ENCODE measurements at regions not wholly inside any gene's neighbourhood (a gene's known extent, or its start where the extent isn't known, plus 50 kb on each side); places are given as distances from the start of the nearest gene placed in this dataset.

DNA sequence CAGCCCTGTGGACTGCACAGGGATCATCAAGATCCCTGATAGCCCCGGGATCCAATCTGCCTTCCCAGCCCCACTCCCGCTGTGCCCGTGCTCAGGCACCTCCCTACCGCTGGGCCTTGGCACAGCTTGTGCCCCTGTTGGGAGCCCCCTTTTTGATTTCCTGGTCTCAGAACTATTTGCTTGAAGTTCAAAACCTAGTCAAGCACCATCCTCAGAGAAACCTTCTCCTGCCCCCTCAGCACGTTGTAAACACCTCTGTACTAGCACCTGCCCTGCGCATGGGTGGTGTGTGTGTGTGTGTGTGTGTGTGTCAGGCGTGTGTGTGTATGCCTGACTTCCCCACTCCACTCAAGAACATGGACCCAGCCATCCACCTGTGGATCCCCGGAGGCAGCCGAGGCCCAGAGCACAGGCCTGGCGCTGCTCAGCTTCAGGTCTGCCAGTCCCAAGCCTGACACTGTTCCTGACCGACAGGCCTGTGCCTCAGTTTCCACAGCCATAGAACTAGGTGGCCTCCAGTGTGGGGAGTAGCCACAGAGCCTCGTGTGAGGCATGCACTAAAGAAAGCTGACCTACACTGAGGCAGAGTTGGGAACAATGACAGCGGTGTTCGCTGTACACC lies 65.5 kb downstream of the ADRA2C start:
- H3K27me3 Mint-ChIP-seq (ENCODE audit: insufficient read depth, unreplicated experiment), result peaks cover 55% of the 10 kb centered on the region
- TF ChIP-seq, protein P1, sequence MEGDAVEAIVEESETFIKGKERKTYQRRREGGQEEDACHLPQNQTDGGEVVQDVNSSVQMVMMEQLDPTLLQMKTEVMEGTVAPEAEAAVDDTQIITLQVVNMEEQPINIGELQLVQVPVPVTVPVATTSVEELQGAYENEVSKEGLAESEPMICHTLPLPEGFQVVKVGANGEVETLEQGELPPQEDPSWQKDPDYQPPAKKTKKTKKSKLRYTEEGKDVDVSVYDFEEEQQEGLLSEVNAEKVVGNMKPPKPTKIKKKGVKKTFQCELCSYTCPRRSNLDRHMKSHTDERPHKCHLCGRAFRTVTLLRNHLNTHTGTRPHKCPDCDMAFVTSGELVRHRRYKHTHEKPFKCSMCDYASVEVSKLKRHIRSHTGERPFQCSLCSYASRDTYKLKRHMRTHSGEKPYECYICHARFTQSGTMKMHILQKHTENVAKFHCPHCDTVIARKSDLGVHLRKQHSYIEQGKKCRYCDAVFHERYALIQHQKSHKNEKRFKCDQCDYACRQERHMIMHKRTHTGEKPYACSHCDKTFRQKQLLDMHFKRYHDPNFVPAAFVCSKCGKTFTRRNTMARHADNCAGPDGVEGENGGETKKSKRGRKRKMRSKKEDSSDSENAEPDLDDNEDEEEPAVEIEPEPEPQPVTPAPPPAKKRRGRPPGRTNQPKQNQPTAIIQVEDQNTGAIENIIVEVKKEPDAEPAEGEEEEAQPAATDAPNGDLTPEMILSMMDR (IDR thresholded peaks at IDR 0.05; ENCODE audit: unreplicated experiment), result no peak
- H3K4me3 Mint-ChIP-seq (ENCODE audit: unreplicated experiment), result no peak overlapping the region
- no peak for DNase-seq (ENCODE audit: unreplicated experiment)
- no peaks in the 10 kb centered on the region for H3K36me3 Mint-ChIP-seq (ENCODE audit: insufficient read depth, unreplicated experiment)
- BruUV-seq (replicated peaks), result no TSS peak
- H3K9me3 Mint-ChIP-seq (ENCODE audit: unreplicated experiment), result no peaks in the 10 kb centered on the region
- CTCF ChIA-PET, result no interaction called here
- no peak overlapping the region for H3K27ac Mint-ChIP-seq (ENCODE audit: low read depth, unreplicated experiment)
- intact Hi-C loops (cut with micrococcal nuclease), result no loop called here
- POLR2A ChIA-PET, result no interaction called here
- no peaks in the 10 kb centered on the region for H3K4me1 Mint-ChIP-seq (ENCODE audit: insufficient read depth, unreplicated experiment)

DNA sequence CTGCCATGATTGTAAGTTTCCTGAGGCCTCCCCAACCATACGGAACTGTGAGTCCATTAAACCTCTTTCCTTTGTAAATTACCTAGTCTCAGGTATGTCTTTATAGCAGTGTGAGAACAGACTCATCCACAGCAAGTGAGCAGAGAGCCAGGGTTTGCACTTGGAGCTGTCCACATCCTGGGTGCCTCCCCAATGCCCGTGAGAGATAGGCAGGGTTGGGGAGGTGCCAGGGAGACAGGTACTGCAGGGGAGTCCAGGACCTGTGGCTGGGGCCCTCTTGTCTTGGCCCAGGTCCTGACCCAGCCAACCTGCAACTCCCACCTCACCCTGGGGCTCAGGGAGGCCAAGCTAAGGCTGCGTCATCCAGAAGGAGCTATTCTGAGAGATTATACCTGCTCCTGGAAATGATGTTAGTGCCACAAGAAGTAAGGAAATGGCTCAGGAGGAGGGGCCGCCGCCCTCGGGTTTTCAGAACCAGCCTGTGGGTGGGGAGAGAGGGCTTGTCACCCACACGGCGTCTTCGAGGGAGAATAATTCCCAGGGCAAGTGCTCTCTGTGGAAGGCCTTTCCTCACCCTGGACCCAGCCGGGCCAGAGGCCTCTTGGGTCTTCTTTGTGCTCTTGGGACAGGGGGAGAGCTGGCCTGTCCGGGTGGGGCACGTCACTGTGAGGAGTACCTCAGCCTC lies 66.5 kb downstream of the ADRA2C start:
- no peaks in the 10 kb centered on the region for H3K4me1 Mint-ChIP-seq (ENCODE audit: insufficient read depth, unreplicated experiment)
- ChIA-PET POLR2A (no interaction called here), CTCF (no interaction called here)
- peaks cover 45% of the 10 kb centered on the region for H3K27me3 Mint-ChIP-seq (ENCODE audit: insufficient read depth, unreplicated experiment)
- no peaks in the 10 kb centered on the region for H3K36me3 Mint-ChIP-seq (ENCODE audit: insufficient read depth, unreplicated experiment)
- DNase-seq (ENCODE audit: unreplicated experiment), result no peak
- TF ChIP-seq, protein P1 (IDR thresholded peaks at IDR 0.05; ENCODE audit: unreplicated experiment), result no peak
- no peak overlapping the region for H3K4me3 Mint-ChIP-seq (ENCODE audit: unreplicated experiment)
- intact Hi-C loops (cut with micrococcal nuclease), result no loop called here
- H3K27ac Mint-ChIP-seq (ENCODE audit: low read depth, unreplicated experiment), result no peak overlapping the region
- no TSS peak for BruUV-seq (replicated peaks)
- H3K9me3 Mint-ChIP-seq (ENCODE audit: unreplicated experiment), result no peaks in the 10 kb centered on the region

DNA sequence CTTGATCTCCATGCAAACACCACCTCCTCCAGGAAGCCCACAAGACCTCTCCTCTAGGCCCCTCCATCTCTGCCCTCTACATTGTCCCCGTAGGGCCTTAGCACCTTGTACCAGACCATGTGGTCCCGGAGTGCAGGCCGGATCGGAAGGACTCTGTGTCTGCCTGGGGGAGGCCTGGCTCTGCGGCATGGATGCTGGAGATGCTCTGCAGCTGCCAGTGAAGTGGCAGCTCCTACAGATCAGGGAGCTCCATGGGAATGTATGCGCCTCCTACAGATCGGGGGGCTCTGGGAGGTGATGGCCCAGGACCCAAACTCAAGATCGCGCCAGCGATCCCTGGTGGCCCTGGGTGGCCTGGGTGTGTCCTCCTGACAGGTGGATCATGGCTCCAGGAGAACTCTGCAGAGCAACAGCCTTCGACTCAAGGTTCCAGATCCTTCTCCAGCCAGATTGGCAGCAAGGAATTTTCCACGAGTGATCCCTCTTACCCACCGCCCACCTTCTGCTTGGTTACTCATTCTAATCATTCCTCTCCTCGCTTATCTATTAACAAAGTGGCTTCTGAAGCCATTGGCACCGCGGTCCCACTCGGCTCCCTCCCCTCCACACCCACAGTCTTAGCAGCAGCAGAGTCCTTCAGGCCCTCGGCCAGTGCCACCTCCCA lies 67.3 kb downstream of the ADRA2C start:
- no peaks in the 10 kb centered on the region for H3K9me3 Mint-ChIP-seq (ENCODE audit: unreplicated experiment)
- no TSS peak for BruUV-seq (replicated peaks)
- H3K27ac Mint-ChIP-seq (ENCODE audit: low read depth, unreplicated experiment), result no peak overlapping the region
- no peaks in the 10 kb centered on the region for H3K4me1 Mint-ChIP-seq (ENCODE audit: insufficient read depth, unreplicated experiment)
- H3K36me3 Mint-ChIP-seq (ENCODE audit: insufficient read depth, unreplicated experiment), result no peaks in the 10 kb centered on the region
- ChIA-PET POLR2A (no interaction called here), CTCF (no interaction called here)
- TF ChIP-seq, protein P1 (IDR thresholded peaks at IDR 0.05; ENCODE audit: unreplicated experiment), result no peak
- peaks cover 44% of the 10 kb centered on the region for H3K27me3 Mint-ChIP-seq (ENCODE audit: insufficient read depth, unreplicated experiment)
- intact Hi-C loops (cut with micrococcal nuclease), result no loop called here
- no peak overlapping the region for H3K4me3 Mint-ChIP-seq (ENCODE audit: unreplicated experiment)
- DNase-seq (ENCODE audit: unreplicated experiment), result no peak

GRCh38 chr4:3834186-3834662 lies 68.0 kb downstream of the ADRA2C start:
- H3K27me3 Mint-ChIP-seq (ENCODE audit: insufficient read depth, unreplicated experiment), result peaks cover 50% of the 10 kb centered on the region
- intact Hi-C loops (cut with micrococcal nuclease), result no loop called here
- ChIA-PET CTCF (interaction anchor here (1.1 kb wide), 1 partner anchor 29 kb away, joined by 3 read pairs; no protein-coding TSS in a partner anchor), POLR2A (no interaction called here)
- H3K36me3 Mint-ChIP-seq (ENCODE audit: insufficient read depth, unreplicated experiment), result no peaks in the 10 kb centered on the region
- H3K27ac Mint-ChIP-seq (ENCODE audit: low read depth, unreplicated experiment), result no peak overlapping the region
- no peaks in the 10 kb centered on the region for H3K9me3 Mint-ChIP-seq (ENCODE audit: unreplicated experiment)
- no peak overlapping the region for H3K4me3 Mint-ChIP-seq (ENCODE audit: unreplicated experiment)
- BruUV-seq (replicated peaks), result no TSS peak
- no peaks in the 10 kb centered on the region for H3K4me1 Mint-ChIP-seq (ENCODE audit: insufficient read depth, unreplicated experiment)
- DNase-seq (ENCODE audit: unreplicated experiment), result no peak
- TF ChIP-seq, protein P1 (IDR thresholded peaks at IDR 0.05; ENCODE audit: unreplicated experiment), result no peak
